Thoracic aorta (tissue), 2 donors: ENCODE measurements at regions not wholly inside any gene's neighbourhood (a gene's known extent, or its start where the extent isn't known, plus 50 kb on each side); places are given as distances from the start of the nearest gene placed in this dataset.

Source experiments
- ATAC-seq: fragments of 150-250 bp; one replicate; pipeline ENCODE4 v1.8.0; 2017; ENCODE audit warnings: low read depth; ENCODE audit not compliant: insufficient number of reproducible peaks, low FRiP score
- DNase-seq: peaks from one replicate; pipeline ENCODE4 v3.0.0-alpha.2; 2020; ENCODE audit warnings: low spot score
- H3K27ac ChIP-seq, 2 donors: fragments of 200-600 bp; sonication (generic); 1 replicate in 1 of 2; 2 replicates in 1 of 2; pipeline ENCODE4 v1.5.1; 2016; ENCODE audit warnings: mild to moderate bottlenecking in 2 of 2, moderate library complexity in 2 of 2
- H3K27me3 ChIP-seq: fragments of 200-600 bp; sonication (generic); replicated peaks from 2 replicates; pipeline ENCODE4 v1.6.0; 2016; ENCODE audit warnings: mild to moderate bottlenecking; ENCODE audit not compliant: insufficient read depth
- H3K36me3 ChIP-seq: fragments of 200-600 bp; sonication (generic); one replicate; pipeline ENCODE4 v1.5.1; 2016
- H3K4me1 ChIP-seq, 2 donors: fragments of 200-600 bp; sonication (generic); 1 replicate in 1 of 2; 2 replicates in 1 of 2; pipeline versions ENCODE4 v1.5.1 to v1.6.0; 2016; ENCODE audit warnings: low read depth in 2 of 2, mild to moderate bottlenecking in 1 of 2; ENCODE audit not compliant: control insufficient read depth in 1 of 2
- H3K4me3 ChIP-seq: fragments of 200-600 bp; sonication (generic); 2 replicates; pipeline ENCODE4 v1.5.1; 2016; ENCODE audit warnings: mild to moderate bottlenecking
- H3K9me3 ChIP-seq: fragments of 200-600 bp; sonication (generic); 2 replicates; pipeline ENCODE4 v1.5.1; 2016
- CTCF ChIP-seq: fragments of 200-600 bp; sonication (generic); IDR thresholded peaks from one replicate; pipeline ENCODE4 v1.5.1; 2019; ENCODE audit warnings: antibody characterized with exemption

- DNase-seq (no peak), ATAC-seq (no peak)
- Histone ChIP-seq H3K9me3 (no peaks in the 10 kb centered on the region), H3K27me3 (no peaks in the 10 kb centered on the region), H3K36me3 (no peaks in the 10 kb centered on the region), H3K4me1 (no peaks in the 10 kb centered on the region), H3K27ac (no peak overlapping the region), H3K4me3 (no peak overlapping the region)
- TF ChIP-seq CTCF, result no peak
Measured at GRCh38 chr2:157991932-157992331, 109.7 kb upstream of the UPP2 start.

- Histone ChIP-seq H3K36me3 (no peaks in the 10 kb centered on the region), H3K27ac (no peak overlapping the region), H3K4me1 (no peaks in the 10 kb centered on the region), H3K9me3 (no peaks in the 10 kb centered on the region), H3K4me3 (no peak overlapping the region), H3K27me3 (no peaks in the 10 kb centered on the region)
- TF ChIP-seq CTCF, result no peak
- no peak for ATAC-seq
- DNase-seq, result no peak
Measured at GRCh38 chr2:157990173-157990572, 111.5 kb upstream of the UPP2 start.

- TF ChIP-seq CTCF, result no peak
- no peaks in the 10 kb centered on the region for H3K36me3 ChIP-seq
- no peaks in the 10 kb centered on the region for H3K27me3 ChIP-seq
- H3K4me3 ChIP-seq, result no peak overlapping the region
- H3K9me3 ChIP-seq, result no peaks in the 10 kb centered on the region
- ATAC-seq (no peak), DNase-seq (no peak)
- no peaks in the 10 kb centered on the region for H3K4me1 ChIP-seq
- no peak overlapping the region for H3K27ac ChIP-seq
Measured at GRCh38 chr2:157989227-157989626, 112.4 kb upstream of the UPP2 start.

- Histone ChIP-seq H3K27me3 (no peaks in the 10 kb centered on the region), H3K36me3 (no peaks in the 10 kb centered on the region), H3K9me3 (no peaks in the 10 kb centered on the region), H3K4me1 (no peaks in the 10 kb centered on the region), H3K4me3 (no peak overlapping the region), H3K27ac (no peak overlapping the region)
- TF ChIP-seq CTCF, result no peak
- no peak for ATAC-seq
- no peak for DNase-seq
Measured at GRCh38 chr2:157986761-157987160, 110.6 kb upstream of the ACVR1 start.

- Histone ChIP-seq H3K27ac (no peak overlapping the region), H3K9me3 (no peaks in the 10 kb centered on the region), H3K4me1 (no peaks in the 10 kb centered on the region), H3K27me3 (no peaks in the 10 kb centered on the region), H3K4me3 (no peak overlapping the region), H3K36me3 (no peaks in the 10 kb centered on the region)
- no peak for DNase-seq
- TF ChIP-seq CTCF, result no peak
- ATAC-seq, result no peak
Measured at GRCh38 chr2:157984866-157985265, 108.7 kb upstream of the ACVR1 start.
